GM10266 (cell line): ENCODE measurements at regions not wholly inside any gene's neighbourhood (a gene's known extent, or its start where the extent isn't known, plus 50 kb on each side); places are given as distances from the start of the nearest gene placed in this dataset.

ENCODE experiments used
- DNase-seq: peaks from one replicate; pipeline ENCODE4 v3.0.0; 2012; ENCODE audit errors: extremely low spot score
- TF ChIP-seq, protein P1 (sequence below): IDR thresholded peaks from 2 replicates; pipeline ENCODE4 v1.5.1; 2012; ENCODE audit warnings: mild to moderate bottlenecking, low read depth; ENCODE audit not compliant: control insufficient read depth, insufficient read depth; ENCODE audit errors: missing control alignments

- DNase-seq = no peak
- TF ChIP-seq, protein P1, sequence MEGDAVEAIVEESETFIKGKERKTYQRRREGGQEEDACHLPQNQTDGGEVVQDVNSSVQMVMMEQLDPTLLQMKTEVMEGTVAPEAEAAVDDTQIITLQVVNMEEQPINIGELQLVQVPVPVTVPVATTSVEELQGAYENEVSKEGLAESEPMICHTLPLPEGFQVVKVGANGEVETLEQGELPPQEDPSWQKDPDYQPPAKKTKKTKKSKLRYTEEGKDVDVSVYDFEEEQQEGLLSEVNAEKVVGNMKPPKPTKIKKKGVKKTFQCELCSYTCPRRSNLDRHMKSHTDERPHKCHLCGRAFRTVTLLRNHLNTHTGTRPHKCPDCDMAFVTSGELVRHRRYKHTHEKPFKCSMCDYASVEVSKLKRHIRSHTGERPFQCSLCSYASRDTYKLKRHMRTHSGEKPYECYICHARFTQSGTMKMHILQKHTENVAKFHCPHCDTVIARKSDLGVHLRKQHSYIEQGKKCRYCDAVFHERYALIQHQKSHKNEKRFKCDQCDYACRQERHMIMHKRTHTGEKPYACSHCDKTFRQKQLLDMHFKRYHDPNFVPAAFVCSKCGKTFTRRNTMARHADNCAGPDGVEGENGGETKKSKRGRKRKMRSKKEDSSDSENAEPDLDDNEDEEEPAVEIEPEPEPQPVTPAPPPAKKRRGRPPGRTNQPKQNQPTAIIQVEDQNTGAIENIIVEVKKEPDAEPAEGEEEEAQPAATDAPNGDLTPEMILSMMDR = no peak
These were observed 354.0 kb downstream of the NPR3 start for GRCh38 chr5:33065131-33065530.

DNA sequence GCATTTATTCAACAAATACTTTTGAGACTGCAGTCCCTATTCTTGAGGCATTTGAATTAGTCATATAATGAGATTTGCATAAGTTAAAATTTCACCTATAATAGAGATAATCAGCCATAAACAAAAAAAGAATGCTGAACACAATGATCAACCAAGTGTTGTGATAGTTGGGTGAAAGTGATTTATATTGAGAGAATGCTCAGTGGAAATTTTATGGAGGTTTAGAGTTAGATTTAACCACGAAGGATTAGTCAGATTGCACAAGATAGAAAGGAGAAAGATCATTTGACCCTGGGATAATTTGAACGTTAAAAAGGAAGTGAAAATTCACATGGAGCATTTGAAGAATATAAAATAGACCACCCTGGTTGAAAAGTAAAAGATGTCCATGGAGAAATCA is 356.2 kb downstream of the NPR3 start:
- DNase-seq = no peak
- TF ChIP-seq, protein P1 = no peak

GRCh38 chr5:33068786-33069185 is 357.7 kb downstream of the NPR3 start:
- no peak for DNase-seq
- TF ChIP-seq, protein P1 = no peak

- TF ChIP-seq, protein P1 = no peak
- no peak for DNase-seq
These were observed 361.2 kb downstream of the NPR3 start for GRCh38 chr5:33072296-33072695.

GRCh38 chr5:33072726-33073125 is 361.6 kb downstream of the NPR3 start:
- TF ChIP-seq, protein P1 = no peak
- DNase-seq = no peak

DNA sequence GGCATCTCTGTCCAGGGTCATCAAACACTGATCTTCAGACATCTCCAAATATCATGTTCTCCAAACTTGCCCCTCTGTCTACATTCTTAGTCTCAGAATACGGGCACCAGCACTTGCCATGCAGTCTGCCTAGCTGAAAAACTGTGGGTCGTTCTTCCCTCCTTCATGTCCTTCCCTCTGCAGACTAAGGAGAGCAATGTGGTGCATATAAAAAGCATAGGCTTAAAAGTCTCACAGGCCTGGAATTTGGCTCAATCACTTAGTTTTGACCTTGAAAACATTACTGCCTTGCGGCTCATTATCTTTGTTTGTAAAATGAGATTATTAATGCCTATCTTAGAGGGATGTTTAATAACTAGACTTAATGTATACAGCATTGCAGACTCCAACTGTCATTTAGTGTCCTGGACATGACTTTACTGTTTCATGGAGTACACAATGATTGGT is 362.8 kb downstream of the NPR3 start:
- TF ChIP-seq, protein P1 = no peak
- no peak for DNase-seq

GRCh38 chr5:33074548-33074947 is 363.4 kb downstream of the NPR3 start:
- no peak for DNase-seq
- TF ChIP-seq, protein P1 = no peak
